Naive thymus-derived CD4-positive, alpha-beta T cell (primary cell): ENCODE measurements at regions not wholly inside any gene's neighbourhood (a gene's known extent, or its start where the extent isn't known, plus 50 kb on each side); places are given as distances from the start of the nearest gene placed in this dataset.

ENCODE experiments used
- ATAC-seq: fragments of 150-1000 bp; cut with Tn5 transposase; 2 replicates; pipeline ENCODE4 v1.10.0; 2021; ENCODE audit warnings: mild to moderate bottlenecking, moderate library complexity
- CTCF ChIA-PET: fragments of 350-600 bp; sonication (Branson Sonifier 250); formaldehyde crosslinking; loops from one replicate; lab custom pipeline; 2021; ENCODE audit warnings: antibody characterized with exemption; lab: Charles Lee
- POLR2A ChIA-PET: fragments of 350-600 bp; sonication (Branson Sonifier 250); formaldehyde crosslinking; loops from one replicate; lab custom pipeline; 2021; ENCODE audit warnings: antibody characterized with exemption, inconsistent platforms; lab: Charles Lee
- DNase-seq, 9 donors: peaks; one replicate each; pipeline versions ENCODE4 v3.0.0 to v3.0.0-alpha.2; 2020 to 2022; ENCODE audit warnings: mixed read lengths in 1 of 9
- H3K27ac ChIP-seq: one replicate; pipeline ENCODE4 v1.7.0; 2013; ENCODE audit warnings: mild to moderate bottlenecking, low read depth, low read length, moderate library complexity
- H3K27me3 ChIP-seq, 2 donors: one replicate each; pipeline ENCODE4 v1.7.0; 2013; ENCODE audit warnings: low read length in 2 of 2, mild to moderate bottlenecking in 2 of 2, moderate library complexity in 2 of 2; ENCODE audit not compliant: control insufficient read depth in 2 of 2, insufficient read depth in 2 of 2
- H3K36me3 ChIP-seq, 3 experiments: 1 replicate in 2 of 3; 2 replicates in 1 of 3; pipeline ENCODE4 v1.7.0; 2013; ENCODE audit warnings: low read length in 3 of 3, mild to moderate bottlenecking in 3 of 3, moderate library complexity in 1 of 3; ENCODE audit not compliant: insufficient read depth in 3 of 3, control insufficient read depth in 2 of 3
- H3K4me1 ChIP-seq, 2 donors: one replicate each; pipeline ENCODE4 v1.7.0; 2013; ENCODE audit warnings: low read length in 2 of 2, mild to moderate bottlenecking in 2 of 2, moderate library complexity in 1 of 2; ENCODE audit not compliant: control insufficient read depth in 2 of 2, insufficient read depth in 2 of 2
- H3K4me3 ChIP-seq: 2 replicates; pipeline ENCODE4 v1.7.0; 2013; ENCODE audit warnings: mild to moderate bottlenecking, low read length
- H3K9me3 ChIP-seq, 3 experiments: 1 replicate in 2 of 3; 2 replicates in 1 of 3; pipeline ENCODE4 v1.7.0; 2013; ENCODE audit warnings: low read length in 3 of 3; ENCODE audit not compliant: control insufficient read depth in 2 of 3
- H3K27ac Mint-ChIP-seq, 9 donors: one replicate each; pipeline ENCODE4 v1.8.0; 2020 to 2022; ENCODE audit warnings: mixed read lengths in 9 of 9, mild to moderate bottlenecking in 8 of 9, moderate library complexity in 5 of 9, inconsistent platforms in 2 of 9
- H3K27me3 Mint-ChIP-seq, 5 donors: one replicate each; pipeline ENCODE4 v1.8.0; 2021 to 2022; ENCODE audit warnings: mixed read lengths in 5 of 5, mild to moderate bottlenecking in 1 of 5
- H3K36me3 Mint-ChIP-seq, 5 donors: one replicate each; pipeline ENCODE4 v1.8.0; 2020 to 2022; ENCODE audit warnings: mixed read lengths in 5 of 5, mild to moderate bottlenecking in 3 of 5, inconsistent platforms in 1 of 5
- H3K4me1 Mint-ChIP-seq, 7 donors: one replicate each; pipeline ENCODE4 v1.8.0; 2020 to 2022; ENCODE audit warnings: mixed read lengths in 7 of 7, mild to moderate bottlenecking in 3 of 7, inconsistent platforms in 1 of 7
- H3K4me3 Mint-ChIP-seq, 10 donors: one replicate each; pipeline ENCODE4 v1.8.0; 2020 to 2022; ENCODE audit warnings: mild to moderate bottlenecking in 10 of 10, mixed read lengths in 10 of 10, moderate library complexity in 6 of 10, inconsistent platforms in 2 of 10
- H3K9me3 Mint-ChIP-seq, 11 donors: one replicate each; pipeline ENCODE4 v1.8.0; 2020 to 2022; ENCODE audit warnings: mixed read lengths in 11 of 11, mild to moderate bottlenecking in 4 of 11, inconsistent platforms in 1 of 11, moderate library complexity in 1 of 11
- intact Hi-C, 2 donors: fragments of 100-400 bp; cut with micrococcal nuclease; formaldehyde crosslinking; loops; one replicate each; pipeline ENCODE4 v1.15.1; 2023

- Mint-ChIP-seq H3K27ac (no peak overlapping the region), H3K9me3 (peaks cover 0 to 9% (median 2%) of the 10 kb centered on the region in 11 donors), H3K4me3 (no peak overlapping the region), H3K4me1 (no peaks in the 10 kb centered on the region), H3K27me3 (no peaks in the 10 kb centered on the region), H3K36me3 (peaks cover 0 to under 1% (median 0%) of the 10 kb centered on the region in 5 donors)
- H3K9me3 ChIP-seq, result no peaks in the 10 kb centered on the region
- DNase-seq (no peak), ATAC-seq (no peak)
- no peaks in the 10 kb centered on the region for H3K27me3 ChIP-seq
- POLR2A ChIA-PET, result no interaction called here
- no peaks in the 10 kb centered on the region for H3K36me3 ChIP-seq
- H3K4me3 ChIP-seq, result no peak overlapping the region
- no peaks in the 10 kb centered on the region for H3K4me1 ChIP-seq
- CTCF ChIA-PET, result no interaction called here
- intact Hi-C loops, result no loop called here
- H3K27ac ChIP-seq, result no peak overlapping the region
These were observed 460.6 kb downstream of the NAF1 start for GRCh38 chr4:162706051-162706450.

GRCh38 chr4:162705130-162705803, 461.4 kb downstream of the NAF1 start:
- ChIA-PET CTCF (no interaction called here), POLR2A (no interaction called here)
- no peak overlapping the region for H3K4me3 ChIP-seq
- no peaks in the 10 kb centered on the region for H3K36me3 ChIP-seq
- Mint-ChIP-seq H3K9me3 (peaks cover 0 to 9% (median 1%) of the 10 kb centered on the region in 11 donors), H3K36me3 (peaks cover 0 to 3% (median 0%) of the 10 kb centered on the region in 5 donors), H3K27me3 (no peaks in the 10 kb centered on the region), H3K27ac (no peak overlapping the region), H3K4me3 (no peak overlapping the region), H3K4me1 (no peaks in the 10 kb centered on the region)
- no peaks in the 10 kb centered on the region for H3K4me1 ChIP-seq
- H3K9me3 ChIP-seq, result no peaks in the 10 kb centered on the region
- no peaks in the 10 kb centered on the region for H3K27me3 ChIP-seq
- DNase-seq (no peak), ATAC-seq (no peak)
- intact Hi-C loops, result no loop called here
- H3K27ac ChIP-seq, result no peak overlapping the region

GRCh38 chr4:162700815-162701361, 465.8 kb downstream of the NAF1 start:
- Histone ChIP-seq H3K36me3 (no peaks in the 10 kb centered on the region), H3K4me1 (no peaks in the 10 kb centered on the region), H3K27ac (no peak overlapping the region), H3K27me3 (no peaks in the 10 kb centered on the region), H3K4me3 (no peak overlapping the region), H3K9me3 (no peaks in the 10 kb centered on the region)
- Mint-ChIP-seq H3K27me3 (no peaks in the 10 kb centered on the region), H3K27ac (no peak overlapping the region), H3K9me3 (peaks cover 0 to 12% (median 2%) of the 10 kb centered on the region in 11 donors), H3K4me1 (no peaks in the 10 kb centered on the region), H3K36me3 (peaks cover 0 to 3% (median 0%) of the 10 kb centered on the region in 5 donors), H3K4me3 (no peak overlapping the region)
- no peak for ATAC-seq
- intact Hi-C loops, result no loop called here
- CTCF ChIA-PET, result no interaction called here
- POLR2A ChIA-PET, result no interaction called here
- DNase-seq, result no peak

- H3K27me3 ChIP-seq, result no peaks in the 10 kb centered on the region
- peaks cover 0 to 3% (median 0%) of the 10 kb centered on the region in 5 donors for H3K36me3 Mint-ChIP-seq
- ChIA-PET CTCF (no interaction called here), POLR2A (no interaction called here)
- H3K9me3 ChIP-seq, result no peaks in the 10 kb centered on the region
- no peaks in the 10 kb centered on the region for H3K36me3 ChIP-seq
- no peak overlapping the region for H3K27ac Mint-ChIP-seq
- H3K4me3 Mint-ChIP-seq, result no peak overlapping the region
- H3K4me1 ChIP-seq, result no peaks in the 10 kb centered on the region
- no peaks in the 10 kb centered on the region for H3K27me3 Mint-ChIP-seq
- no peak overlapping the region for H3K4me3 ChIP-seq
- intact Hi-C loops, result no loop called here
- H3K9me3 Mint-ChIP-seq, result peaks cover 0 to 12% (median 2%) of the 10 kb centered on the region in 11 donors
- DNase-seq (no peak), ATAC-seq (no peak)
- no peak overlapping the region for H3K27ac ChIP-seq
- no peaks in the 10 kb centered on the region for H3K4me1 Mint-ChIP-seq
These were observed 466.3 kb downstream of the NAF1 start for GRCh38 chr4:162700358-162700757.

DNA sequence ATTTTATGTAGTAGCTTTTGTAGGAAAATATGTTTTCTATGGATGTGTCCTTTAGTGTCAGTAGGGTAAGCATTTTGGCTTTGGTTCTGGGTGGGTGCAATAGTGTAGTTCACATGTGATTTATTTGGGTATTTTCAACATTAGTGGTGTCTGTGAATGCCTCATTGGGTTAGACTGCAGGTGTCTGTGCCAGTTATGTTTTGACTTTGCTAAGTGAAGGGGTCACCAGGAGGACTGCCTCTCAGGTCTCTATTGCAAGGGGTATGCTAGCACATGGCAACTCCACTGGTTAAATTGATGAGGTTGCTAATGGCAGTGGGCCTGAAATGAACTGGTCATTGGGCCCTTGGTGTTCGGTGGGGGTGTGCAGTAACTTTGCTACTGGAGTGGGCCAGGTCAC, 467.1 kb downstream of the NAF1 start:
- Mint-ChIP-seq H3K4me3 (no peak overlapping the region), H3K9me3 (peaks cover 0 to 12% (median 3%) of the 10 kb centered on the region in 11 donors), H3K27ac (no peak overlapping the region), H3K4me1 (no peaks in the 10 kb centered on the region), H3K27me3 (no peaks in the 10 kb centered on the region), H3K36me3 (peaks cover 0 to 3% (median 0%) of the 10 kb centered on the region in 5 donors)
- H3K4me1 ChIP-seq, result no peaks in the 10 kb centered on the region
- H3K9me3 ChIP-seq, result no peaks in the 10 kb centered on the region
- CTCF ChIA-PET, result no interaction called here
- no peaks in the 10 kb centered on the region for H3K27me3 ChIP-seq
- DNase-seq (no peak), ATAC-seq (no peak)
- H3K36me3 ChIP-seq, result no peaks in the 10 kb centered on the region
- no peak overlapping the region for H3K4me3 ChIP-seq
- POLR2A ChIA-PET, result no interaction called here
- intact Hi-C loops, result no loop called here
- H3K27ac ChIP-seq, result no peak overlapping the region

DNA sequence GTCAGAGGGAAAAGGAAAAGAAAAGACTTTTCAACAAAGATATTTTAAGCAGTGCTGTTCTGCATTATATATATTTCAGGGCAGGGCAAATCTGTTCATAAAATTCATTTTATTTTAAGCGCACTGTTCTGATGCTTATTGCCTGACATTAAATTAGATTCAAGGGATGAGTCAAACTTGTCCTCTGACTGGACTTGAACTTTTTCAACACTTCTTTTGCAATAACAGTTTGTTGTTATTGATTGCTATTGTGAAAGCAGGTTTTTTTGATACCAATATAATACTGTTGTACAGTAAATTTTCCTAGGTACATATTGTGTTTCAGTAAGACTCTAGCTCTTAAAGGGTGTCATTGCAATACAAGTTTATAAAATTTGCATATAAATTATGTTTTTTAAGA, 481.3 kb downstream of the NAF1 start:
- intact Hi-C loops, result no loop called here
- ChIA-PET CTCF (no interaction called here), POLR2A (no interaction called here)
- no peaks in the 10 kb centered on the region for H3K36me3 ChIP-seq
- no peak for ATAC-seq
- no peak for DNase-seq
- no peak overlapping the region for H3K27ac ChIP-seq
- Mint-ChIP-seq H3K36me3 (no peaks in the 10 kb centered on the region), H3K4me3 (no peak overlapping the region), H3K27me3 (no peaks in the 10 kb centered on the region), H3K9me3 (peaks cover 0 to 5% (median 0%) of the 10 kb centered on the region in 11 donors), H3K27ac (no peak overlapping the region), H3K4me1 (no peaks in the 10 kb centered on the region)
- no peak overlapping the region for H3K4me3 ChIP-seq
- no peaks in the 10 kb centered on the region for H3K9me3 ChIP-seq
- no peaks in the 10 kb centered on the region for H3K4me1 ChIP-seq
- H3K27me3 ChIP-seq, result no peaks in the 10 kb centered on the region

- H3K27ac ChIP-seq, result no peak overlapping the region
- CTCF ChIA-PET, result no interaction called here
These were observed 481.7 kb downstream of the NAF1 start for GRCh38 chr4:162684998-162685397.

More at GRCh38 chr4:162684998-162685397, 481.7 kb downstream of the NAF1 start:
- H3K36me3 Mint-ChIP-seq, result no peaks in the 10 kb centered on the region
- no peaks in the 10 kb centered on the region for H3K27me3 ChIP-seq
- intact Hi-C loops, result no loop called here
- DNase-seq, result no peak
- no peak overlapping the region for H3K27ac Mint-ChIP-seq
- H3K4me3 Mint-ChIP-seq, result no peak overlapping the region
- no peak overlapping the region for H3K4me3 ChIP-seq
- no peaks in the 10 kb centered on the region for H3K4me1 Mint-ChIP-seq
- H3K36me3 ChIP-seq, result no peaks in the 10 kb centered on the region
- H3K9me3 ChIP-seq, result no peaks in the 10 kb centered on the region
- no peaks in the 10 kb centered on the region for H3K4me1 ChIP-seq
- ATAC-seq, result no peak
- POLR2A ChIA-PET, result no interaction called here
- H3K27me3 Mint-ChIP-seq, result no peaks in the 10 kb centered on the region
- H3K9me3 Mint-ChIP-seq, result peaks cover 0 to 5% (median 0%) of the 10 kb centered on the region in 11 donors
